Activated CD4-positive, alpha-beta T cell treated with anti-CD3 and anti-CD28 coated beads, Interleukin-2, Interleukin-6, amounts not matched to agents 100 ng/mL and 50 ng/mL, durations not matched to agents 16 hours and 8 hours (primary cell): ENCODE measurements at regions not wholly inside any gene's neighbourhood (a gene's known extent, or its start where the extent isn't known, plus 50 kb on each side); places are given as distances from the start of the nearest gene placed in this dataset.

Experiments used
- DNase-seq: peaks from one replicate; pipeline ENCODE4 v3.0.0-alpha.2; 2020

- DNase-seq: no peak
Observed at GRCh38 chr16:54722210-54722676, 208.4 kb upstream of the IRX5 start.

DNA sequence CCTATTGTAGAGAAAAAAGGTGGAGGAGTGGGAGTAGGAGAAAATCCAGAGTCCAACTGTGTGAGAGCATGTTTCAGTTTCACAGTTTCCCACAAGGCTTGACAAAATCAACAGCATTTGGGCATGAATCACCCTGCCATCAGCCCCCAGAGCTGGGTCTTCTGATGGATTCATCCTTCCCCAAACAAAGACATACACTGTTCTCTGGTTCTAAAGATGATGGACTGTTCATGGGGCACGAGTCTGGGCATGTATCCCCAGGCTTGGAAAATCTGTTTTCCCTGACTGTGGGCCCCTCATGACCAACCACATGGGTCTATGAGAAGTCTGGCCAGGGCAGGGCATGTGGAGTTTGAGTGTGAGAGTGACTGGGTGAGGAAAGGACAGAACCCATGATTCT, 210.4 kb upstream of the IRX5 start:
- DNase-seq: no peak

DNA sequence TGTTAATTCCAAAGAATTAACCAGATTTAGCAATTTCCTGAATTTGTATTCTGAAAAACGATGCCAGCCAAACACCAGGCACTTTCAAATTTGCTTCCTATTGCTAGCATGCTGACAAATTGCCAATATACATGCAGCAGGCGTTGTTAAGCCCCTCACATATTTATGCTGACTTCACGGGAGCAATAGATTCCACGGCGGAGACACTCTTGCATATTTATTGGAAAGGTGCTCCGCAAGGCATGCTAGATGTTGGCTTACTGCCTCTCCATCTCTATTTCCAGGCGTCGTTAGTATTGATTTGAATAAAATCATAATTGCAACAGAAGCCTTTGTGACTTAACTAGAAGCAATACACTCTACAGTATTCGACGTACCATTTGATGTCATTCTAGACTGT, 211.0 kb upstream of the IRX5 start:
- no peak for DNase-seq

- no peak for DNase-seq
Observed at GRCh38 chr16:54718376-54718775, 212.3 kb upstream of the IRX5 start.

DNA sequence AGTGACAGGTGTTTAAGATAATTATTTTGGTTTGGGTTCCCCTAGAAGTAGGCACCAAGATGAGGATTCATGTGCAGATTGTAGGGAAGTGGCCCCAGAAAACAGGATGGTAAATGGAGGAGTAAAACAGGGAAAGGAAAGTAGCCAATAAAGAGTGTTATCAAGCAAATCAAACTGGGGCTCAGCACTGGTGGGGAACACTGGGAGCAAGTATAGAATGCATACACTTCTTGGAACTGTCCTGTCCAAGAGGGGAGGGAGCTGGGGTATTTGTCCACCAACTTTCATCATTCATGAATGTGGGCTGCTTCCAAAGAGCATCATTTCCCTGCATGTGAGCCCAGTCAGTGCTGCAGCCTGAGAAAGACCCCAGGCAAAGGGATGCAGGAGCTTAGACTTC, 215.7 kb upstream of the IRX5 start:
- DNase-seq: no peak

DNA sequence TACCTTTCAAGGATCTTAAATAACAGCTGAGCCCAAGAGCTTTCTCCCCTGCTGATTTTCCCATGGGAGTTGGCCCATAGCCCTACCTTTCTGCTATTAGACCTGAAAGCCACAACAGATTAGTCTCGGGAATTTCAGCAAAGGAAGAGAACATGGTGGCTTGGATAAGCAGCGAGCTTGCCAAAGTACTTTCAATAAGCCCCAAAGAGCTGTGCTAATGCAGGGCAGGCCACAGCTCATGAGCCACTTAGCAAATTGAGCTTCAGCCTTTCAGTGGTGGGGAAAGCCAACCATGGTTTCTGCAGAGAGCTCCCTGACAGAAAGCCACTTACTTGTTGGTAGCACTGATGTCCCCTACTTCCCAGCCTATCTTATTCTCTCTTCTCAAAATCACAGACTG, 217.8 kb upstream of the IRX5 start:
- no peak for DNase-seq

- DNase-seq: no peak
Observed at GRCh38 chr16:54707813-54708212, 222.9 kb upstream of the IRX5 start.

GRCh38 chr16:54706406-54706805, 224.3 kb upstream of the IRX5 start:
- DNase-seq: no peak

GRCh38 chr16:54703339-54703738, 227.3 kb upstream of the IRX5 start:
- no peak for DNase-seq

- DNase-seq: no peak
Observed at GRCh38 chr16:54699656-54700055, 231.0 kb upstream of the IRX5 start.

DNA sequence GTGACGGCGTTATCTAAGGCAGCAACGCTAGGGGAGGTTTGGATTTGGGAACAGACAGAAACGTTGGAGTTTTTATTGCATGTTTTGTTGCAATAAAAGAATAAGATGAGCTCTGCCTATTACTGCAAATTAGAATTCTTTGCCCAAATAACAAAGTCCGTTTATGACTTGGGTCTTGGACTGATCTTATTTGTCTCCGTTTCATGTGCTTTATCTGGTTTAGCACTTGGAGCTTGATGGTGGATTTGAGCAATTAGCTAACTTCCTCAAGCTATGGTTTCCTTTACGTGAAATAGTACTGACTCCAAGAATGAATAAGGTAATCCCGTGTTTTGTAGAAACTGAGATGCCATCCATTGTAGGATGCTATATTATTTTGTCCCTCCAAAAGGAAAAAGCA, 233.0 kb upstream of the IRX5 start:
- no peak for DNase-seq

DNA sequence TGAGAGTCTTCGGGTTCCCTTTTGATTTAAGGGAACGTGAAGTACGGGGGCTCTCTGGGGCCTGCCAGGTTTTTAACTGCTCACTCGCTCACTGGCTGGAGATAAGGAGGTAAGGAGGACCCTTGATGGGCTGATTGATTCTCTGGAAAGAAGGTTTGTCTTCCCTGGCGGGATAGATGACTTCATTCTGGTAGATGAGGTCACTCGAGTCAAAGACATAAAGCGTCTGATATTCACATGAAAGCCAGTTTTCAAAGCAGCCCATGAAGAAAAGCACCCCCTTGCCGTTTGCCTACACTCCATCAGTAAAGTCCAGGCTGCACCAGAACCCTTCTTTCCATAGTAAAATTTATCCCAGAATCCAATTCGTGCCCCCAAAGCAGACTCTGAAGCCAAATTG, 233.7 kb upstream of the IRX5 start:
- DNase-seq: no peak

DNA sequence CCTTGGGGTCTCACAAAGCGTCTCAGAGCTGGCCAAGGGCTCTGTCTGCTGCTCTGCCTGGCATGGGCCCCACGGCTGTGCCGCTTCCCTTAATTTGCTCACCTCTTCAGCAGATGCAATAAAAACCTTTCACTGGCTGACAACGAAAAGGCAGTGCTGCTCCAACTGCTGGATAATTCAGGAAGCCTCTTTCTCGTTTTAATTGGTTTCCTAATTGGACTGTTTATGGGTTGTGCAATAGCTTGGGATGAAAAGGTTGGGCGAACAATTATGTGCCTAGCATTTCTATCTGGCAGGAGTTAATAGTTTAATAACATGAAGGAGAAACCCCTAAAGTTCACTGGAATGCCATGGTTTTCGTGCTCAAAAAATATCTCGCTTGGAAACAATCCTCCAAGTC, 234.1 kb upstream of the IRX5 start:
- DNase-seq: no peak

- DNase-seq: no peak
Observed at GRCh38 chr16:54694651-54695050, 236.0 kb upstream of the IRX5 start.

- DNase-seq: no peak
Observed at GRCh38 chr16:54693864-54694263, 236.8 kb upstream of the IRX5 start.

DNA sequence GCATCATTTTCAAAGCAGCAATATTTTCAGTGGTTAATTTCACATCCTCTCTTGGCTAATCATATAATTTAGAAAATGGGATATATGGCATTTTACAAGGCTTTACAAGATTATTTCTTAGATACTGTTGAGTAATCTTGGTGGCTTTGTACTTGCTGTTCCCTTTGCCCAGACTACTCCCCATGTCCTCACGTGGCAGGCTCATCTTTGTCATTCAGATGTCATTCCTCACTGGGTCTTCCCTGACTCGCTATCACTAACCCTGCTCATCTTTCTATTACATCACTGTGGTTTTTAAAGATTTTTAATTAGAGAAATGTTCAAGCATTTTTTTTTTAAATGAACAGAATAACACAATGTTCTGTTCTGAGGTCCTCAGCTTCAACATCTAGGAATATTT, 240.0 kb upstream of the IRX5 start:
- DNase-seq: no peak

DNA sequence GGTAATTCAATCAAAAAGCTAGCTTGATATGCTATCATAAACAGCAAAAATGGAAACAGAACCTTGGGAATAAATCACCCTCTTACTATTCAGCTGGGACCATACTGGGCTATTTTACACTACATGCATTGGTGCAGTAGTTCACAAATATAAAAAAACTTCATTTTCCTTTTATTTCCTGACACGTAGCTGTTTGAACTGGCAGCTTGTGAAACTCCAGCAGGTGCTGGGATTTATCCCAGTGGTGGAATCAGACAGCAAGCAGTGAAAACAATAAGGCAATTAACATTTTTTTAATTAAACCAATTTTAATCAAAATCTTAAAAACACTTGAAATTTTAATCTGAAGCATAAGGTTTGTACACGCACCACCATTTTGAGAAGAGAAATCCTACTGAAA, 240.4 kb upstream of the IRX5 start:
- no peak for DNase-seq

DNA sequence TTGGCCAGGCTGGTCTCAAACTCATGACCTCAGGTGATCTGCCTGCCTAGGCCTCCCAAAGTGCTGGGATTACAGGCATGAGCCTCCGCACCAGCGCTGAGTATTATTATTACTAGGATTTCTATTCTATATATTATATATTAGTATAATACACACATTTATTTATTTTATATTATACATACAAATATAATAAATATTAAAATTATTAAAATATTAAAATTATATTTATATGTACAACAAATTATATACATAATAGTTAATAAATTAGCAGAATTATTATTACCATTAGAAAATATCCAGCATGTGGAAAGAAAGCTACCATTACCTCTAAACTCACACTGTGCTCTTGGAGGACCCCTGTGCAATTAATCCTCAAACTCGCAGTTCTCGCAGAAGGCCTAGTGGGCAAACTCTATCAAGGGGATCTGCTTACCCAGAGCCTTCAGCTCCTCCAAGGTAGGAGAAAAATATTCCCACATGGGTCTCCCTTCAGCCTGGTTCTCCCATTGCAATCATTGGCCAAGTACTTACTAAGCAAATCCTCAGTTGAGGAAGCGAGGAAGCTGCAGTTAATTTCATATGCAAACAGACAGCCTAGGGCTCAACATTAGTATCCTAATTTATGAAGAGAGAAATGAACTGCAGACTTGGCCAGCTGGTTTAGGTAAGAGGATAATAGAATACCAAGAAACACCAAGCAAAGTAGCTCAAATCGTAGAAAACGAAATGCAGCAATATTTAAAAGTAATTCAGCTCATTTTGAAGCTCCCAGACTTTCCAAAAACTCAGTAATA, 241.4 kb upstream of the IRX5 start:
- DNase-seq: no peak

DNA sequence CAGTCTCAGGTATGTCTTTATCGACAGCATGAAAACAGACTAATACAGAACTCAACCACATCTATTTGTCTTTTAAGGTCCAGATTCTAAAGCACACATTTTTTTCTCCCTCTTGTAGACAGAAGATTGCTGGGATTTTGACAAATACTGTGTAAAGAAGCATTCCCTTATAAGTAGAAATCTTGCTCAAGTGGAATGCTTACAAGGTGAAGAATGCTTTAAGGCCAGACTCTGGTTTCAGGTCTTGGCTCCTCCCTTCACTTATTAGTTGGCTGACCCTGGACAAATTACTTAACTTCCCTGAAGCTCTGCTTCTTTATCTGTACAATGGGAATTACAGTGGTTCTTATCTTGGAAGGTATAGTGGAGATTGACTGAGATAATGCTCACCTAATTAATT, 242.3 kb upstream of the IRX5 start:
- DNase-seq: no peak

- no peak for DNase-seq
Observed at GRCh38 chr16:54687043-54687899, 243.4 kb upstream of the IRX5 start.

DNA sequence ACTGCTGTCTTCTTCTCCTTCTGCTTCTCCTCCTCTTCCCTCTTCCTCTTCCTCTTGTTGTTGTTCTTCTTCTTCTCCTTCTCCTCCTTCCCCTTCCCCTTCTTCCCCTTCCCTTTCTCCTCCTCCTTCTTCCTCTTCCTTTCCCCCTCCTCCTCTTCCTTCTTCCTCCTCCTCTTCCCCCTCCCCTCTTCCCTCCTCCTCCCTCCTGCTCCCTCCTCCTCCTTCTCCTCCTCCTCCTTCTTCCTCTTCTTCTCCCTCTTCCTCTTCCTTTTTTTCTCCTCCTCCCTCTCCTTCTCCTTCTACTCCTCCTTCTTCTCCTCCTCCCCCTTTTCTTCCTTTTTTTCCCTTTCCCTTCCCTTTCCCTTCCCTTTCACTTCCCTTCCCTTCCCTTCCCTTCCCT, 245.0 kb upstream of the IRX5 start:
- DNase-seq: no peak

DNA sequence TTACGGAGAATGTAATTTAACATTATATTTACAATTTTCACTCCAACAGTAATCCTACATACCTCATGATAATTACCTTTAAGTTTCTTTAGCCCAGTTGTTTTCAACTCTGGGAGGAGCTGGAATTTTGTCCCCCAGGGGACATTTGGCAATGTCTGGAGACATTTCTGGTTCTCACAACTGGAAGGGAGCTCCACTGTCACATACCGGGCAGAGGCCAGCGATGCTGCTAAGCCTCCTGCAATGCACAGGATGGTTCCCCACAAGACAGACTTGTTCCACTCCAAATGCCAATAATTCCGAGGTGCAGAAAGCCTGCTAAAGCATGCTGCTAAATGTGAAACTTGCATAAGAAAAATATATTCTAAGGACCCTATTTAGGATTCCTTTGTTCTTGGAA, 251.1 kb upstream of the IRX5 start:
- no peak for DNase-seq

- DNase-seq: no peak
Observed at GRCh38 chr16:54677308-54677950, 253.2 kb upstream of the IRX5 start.

DNA sequence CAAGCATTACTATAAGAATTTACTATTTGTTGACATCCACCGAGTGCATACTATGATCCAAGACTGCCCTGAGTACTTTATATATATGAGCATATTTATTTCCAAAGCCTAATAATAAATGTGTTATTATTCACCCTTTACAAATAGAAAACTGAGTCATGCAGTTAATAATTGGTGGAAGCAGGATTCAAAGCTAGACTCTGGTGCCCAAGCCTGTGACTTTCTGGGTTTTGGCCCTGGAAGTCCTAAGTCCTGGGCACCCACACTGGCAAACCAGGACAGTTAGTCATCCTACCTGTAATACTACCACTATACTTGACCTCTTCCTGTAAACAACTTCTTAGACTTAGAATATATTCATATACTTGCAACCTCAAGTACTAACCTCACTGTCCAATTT, 257.4 kb upstream of the IRX5 start:
- DNase-seq: no peak
